GM19467 (cell line): ENCODE measurements at regions not wholly inside any gene's neighbourhood (a gene's known extent, or its start where the extent isn't known, plus 50 kb on each side); places are given as distances from the start of the nearest gene placed in this dataset.

ENCODE experiments used
- ATAC-seq: cut with Tn5 transposase; IDR thresholded peaks from one replicate; pipeline ENCODE4 v1.9.1; 2021; ENCODE audit warnings: mild to moderate bottlenecking, moderate library complexity; ENCODE audit not compliant: unreplicated experiment

- ATAC-seq, result no peak
These were observed 518.5 kb downstream of the EPHA3 start for GRCh38 chr3:89625945-89626344.

DNA sequence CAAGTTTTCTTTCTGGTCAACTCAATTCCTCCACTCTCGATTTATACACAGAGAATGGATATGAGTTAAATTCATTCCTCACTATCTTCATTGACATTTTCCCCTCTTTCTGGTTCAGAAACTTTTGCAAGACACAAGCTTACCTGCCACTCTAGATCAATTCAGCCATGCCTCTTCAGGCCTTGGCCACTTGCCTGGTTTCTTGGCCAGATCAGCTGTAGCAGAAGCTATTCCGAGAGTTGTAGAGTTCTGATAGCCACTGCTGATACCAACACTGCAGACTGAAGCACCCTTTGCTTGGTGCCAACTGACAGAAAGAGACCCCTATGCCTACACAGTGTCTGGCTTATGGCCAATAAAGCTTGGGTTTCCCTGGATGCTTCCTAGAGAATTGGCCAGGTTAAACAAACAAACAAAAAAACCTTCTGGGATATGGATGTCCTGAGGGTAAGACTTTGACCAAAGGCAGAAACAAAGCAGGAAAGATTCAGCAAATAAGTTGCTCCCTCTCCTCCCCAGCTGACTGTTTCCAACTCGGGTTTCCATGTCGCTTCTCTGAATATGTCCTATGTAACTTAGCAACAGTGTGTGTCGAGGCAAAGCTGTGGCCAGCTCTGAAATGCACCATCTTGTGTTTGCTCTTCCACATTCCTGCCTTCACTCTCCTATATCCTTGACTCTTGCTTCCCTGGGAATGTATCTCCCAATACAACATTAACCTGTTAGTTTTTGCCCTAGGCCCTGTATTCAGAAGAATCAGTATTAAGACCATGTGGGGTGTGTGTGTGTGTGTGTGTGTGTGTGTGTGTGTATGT, 521.6 kb downstream of the EPHA3 start:
- no peak for ATAC-seq

- no peak for ATAC-seq
These were observed 527.7 kb downstream of the EPHA3 start for GRCh38 chr3:89635137-89635536.

DNA sequence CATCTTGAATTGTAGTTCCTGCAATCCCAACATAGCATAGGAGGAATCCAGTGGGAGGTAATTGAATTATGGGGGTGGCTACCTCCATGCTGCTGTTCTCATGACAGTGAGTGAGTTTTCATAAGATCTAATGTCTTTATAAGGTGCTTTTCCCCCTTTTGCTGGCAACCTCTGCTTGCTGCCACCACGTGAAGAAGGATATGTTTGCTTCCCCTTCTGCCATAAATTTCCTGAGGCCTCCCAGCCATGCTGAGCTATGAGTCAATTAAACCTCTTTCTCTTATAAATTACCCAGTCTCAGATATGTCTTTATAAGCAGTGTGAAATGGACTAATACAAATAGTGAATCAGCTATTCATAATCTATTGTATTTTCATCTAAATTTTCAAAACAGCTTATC, 537.3 kb downstream of the EPHA3 start:
- ATAC-seq, result no peak

DNA sequence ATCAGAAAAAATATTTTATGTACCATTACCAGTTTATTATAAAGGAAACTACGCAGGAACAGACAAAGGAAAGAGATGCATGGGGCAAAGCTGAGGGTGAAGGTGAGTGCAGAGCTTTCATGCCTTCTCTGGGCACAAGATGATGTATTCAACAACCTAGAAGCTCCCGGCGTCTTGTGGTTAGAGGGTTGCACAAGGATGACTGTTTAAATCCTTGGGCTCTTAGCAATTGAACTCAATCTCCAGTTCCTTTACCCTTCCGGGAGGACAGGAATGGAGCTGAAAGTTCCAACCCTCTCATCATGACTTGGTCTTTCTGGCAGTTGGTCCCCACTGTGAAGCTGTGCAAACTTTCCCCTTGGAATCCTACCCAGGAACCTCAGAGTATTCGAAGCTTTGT, 542.0 kb downstream of the EPHA3 start:
- ATAC-seq, result no peak

DNA sequence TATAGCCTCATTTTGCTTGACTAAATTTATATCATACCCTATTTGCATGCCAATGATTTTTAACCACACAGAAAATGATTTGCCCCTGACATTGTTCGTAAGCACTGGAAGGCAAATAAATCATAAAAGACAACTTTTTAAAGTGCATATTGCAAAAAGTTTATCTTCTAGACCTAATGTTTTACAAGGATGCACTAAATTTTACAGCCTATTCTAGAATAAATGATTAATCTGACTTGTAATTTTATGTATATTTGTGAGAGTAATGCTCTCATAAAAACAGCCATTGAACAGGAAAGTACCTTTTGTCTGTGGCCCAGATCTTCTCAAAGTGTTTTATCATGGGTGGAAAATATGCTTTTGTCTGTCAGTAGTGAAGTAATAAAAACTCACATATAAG, 546.6 kb downstream of the EPHA3 start:
- no peak for ATAC-seq

- no peak for ATAC-seq
These were observed 549.0 kb downstream of the EPHA3 start for GRCh38 chr3:89656388-89656787.

- ATAC-seq, result no peak
These were observed 572.3 kb downstream of the EPHA3 start for GRCh38 chr3:89679686-89680085.

DNA sequence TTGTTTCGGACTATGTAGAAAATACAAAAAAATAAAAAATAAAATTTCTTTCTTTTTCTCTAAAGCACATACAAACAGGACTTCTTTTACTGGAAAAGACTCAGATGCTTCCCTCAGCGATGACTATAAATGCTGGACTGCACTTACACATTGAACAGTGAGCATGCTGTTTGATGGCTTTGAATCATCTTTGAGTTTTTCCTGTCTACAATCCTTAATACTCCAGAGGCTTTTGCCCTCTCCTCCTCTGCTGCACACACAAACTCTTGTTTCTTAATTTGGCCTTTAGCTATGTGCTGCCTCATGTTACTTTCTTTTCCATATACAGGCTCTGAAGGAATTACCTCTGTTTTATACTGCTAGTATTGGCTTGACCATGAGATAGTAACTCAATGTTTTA, 575.1 kb downstream of the EPHA3 start:
- no peak for ATAC-seq

DNA sequence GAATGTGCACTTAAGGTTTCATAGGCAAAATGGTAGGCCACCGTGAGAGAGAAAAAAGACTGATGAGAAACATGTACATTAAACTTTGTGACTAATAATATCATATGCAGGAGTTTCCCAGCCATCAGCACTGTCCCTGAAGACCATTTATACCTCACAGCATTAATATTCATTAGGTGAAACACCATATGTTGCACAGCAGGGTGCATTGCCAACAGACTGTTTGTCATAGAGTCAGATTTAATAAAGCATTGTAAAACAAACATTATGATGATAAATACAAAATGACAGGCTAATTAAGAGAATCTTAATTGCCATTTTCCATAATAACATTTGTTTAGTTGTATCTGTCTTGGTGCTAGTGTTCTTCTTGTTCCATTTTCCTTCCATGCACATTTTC, 578.3 kb downstream of the EPHA3 start:
- no peak for ATAC-seq

GRCh38 chr3:89690646-89691045, 583.2 kb downstream of the EPHA3 start:
- ATAC-seq, result no peak

GRCh38 chr3:89692601-89693000, 585.2 kb downstream of the EPHA3 start:
- no peak for ATAC-seq

DNA sequence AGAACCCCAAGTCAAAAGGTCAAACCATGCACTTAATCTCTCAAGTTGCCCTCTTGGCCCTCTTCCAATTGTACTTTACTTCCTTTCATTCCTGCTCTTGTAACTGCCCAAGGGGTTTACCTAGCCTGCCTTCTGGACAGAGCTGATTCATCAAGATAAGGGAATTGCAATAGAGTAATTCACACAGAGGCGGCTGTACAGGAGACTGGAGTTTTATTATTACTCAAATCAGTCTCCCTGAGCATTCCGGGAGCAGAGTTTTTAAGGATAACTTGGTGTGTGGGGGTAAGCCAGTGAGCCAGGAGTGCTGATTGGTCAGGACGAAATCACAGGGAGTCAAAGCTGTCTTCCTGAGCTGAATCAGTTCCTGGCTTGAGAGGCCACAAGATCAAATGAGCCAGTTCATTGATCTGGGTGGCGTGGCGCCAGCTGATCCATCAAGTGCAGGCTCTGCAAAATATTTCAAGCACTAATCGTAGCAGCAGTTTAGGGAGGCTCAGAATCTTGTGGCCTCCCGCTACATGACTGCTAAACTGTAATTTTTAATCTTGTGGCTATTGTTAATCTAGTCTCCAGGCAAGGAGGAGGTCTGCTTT, 590.0 kb downstream of the EPHA3 start:
- no peak for ATAC-seq

DNA sequence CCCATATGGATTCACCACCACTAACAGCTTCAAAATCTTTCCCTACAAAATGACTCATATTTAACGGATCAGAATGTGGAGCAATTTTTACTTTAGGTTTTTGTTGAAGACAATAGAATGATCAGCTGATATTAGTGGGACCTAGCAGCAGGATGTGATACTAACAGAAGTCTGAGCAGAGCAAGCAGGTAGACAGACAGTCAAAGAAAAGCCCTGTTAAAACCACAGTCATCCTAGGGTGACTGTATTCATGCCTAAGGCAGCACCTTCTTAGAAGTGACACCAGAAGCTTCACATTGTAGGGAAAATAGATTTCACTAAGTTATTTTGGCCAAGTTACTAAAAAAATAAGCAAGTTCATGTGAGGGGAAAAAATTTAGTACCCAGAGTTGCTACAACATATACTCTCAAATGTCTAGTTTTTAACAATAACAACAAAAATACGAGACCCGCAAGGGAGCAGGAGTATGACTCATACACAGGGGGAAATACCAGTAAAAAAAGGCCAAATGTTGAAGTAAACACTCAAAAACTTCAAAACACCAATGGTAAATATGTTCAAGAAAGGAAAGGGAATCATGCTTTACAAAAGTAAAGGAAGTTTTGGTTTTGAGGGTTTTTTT, 590.9 kb downstream of the EPHA3 start:
- no peak for ATAC-seq

DNA sequence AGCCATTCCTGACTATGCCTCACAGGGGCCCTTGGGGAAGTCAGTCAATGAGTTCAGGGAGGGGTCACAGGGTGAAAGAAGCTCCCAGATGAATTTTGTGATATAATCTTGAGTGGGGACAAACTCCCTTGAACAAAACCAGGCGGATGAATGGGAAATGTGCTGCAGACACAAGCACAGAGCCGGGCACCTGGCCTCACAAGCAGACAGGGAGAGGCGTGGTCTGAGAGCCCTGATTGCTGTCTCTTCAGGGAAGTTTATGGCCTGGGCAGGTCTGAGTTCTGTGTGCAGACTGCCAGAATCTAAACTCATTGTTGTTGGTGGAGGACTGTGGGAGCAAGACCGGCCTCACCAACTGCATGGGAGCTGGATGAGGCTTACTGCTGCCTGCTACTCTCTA, 591.8 kb downstream of the EPHA3 start:
- no peak for ATAC-seq

GRCh38 chr3:89699771-89700170, 592.4 kb downstream of the EPHA3 start:
- no peak for ATAC-seq

GRCh38 chr3:89702404-89702803, 595.0 kb downstream of the EPHA3 start:
- no peak for ATAC-seq

DNA sequence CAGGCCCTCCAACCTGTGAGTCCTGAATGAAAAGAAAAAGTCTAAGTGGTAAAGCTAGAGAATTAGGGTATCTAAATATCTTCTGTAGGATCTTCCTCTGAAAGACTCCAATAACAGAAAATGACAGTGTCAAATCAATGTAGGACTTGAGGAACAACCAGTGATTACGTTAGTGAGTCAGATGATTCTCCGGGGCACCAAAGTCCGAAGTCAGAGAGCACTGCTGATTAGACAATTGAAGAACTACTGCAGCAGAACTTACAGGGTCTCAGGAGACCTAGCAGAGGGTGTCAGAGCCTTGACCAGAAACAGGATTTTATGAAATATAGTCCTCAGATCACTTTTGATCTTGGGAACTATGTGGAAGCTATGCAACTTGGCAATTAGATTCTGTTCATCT, 605.8 kb downstream of the EPHA3 start:
- ATAC-seq, result no peak

- no peak for ATAC-seq
These were observed 606.8 kb downstream of the EPHA3 start for GRCh38 chr3:89714237-89714636.

- ATAC-seq, result no peak
These were observed 632.9 kb downstream of the EPHA3 start for GRCh38 chr3:89740080-89740880.

DNA sequence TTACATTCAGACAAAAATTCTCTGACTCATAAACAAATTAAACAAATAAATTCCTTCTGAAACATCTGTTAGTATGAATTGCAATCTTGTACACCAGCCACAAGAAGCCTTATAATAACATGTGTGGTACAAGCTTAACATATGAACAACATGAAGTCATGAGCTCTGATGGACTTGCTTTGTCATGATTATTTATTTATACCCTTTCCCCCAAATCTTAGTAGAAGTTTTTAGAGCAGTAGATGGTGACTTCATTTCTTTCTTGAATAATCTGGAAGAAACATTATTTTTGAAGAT, 633.4 kb downstream of the EPHA3 start:
- ATAC-seq, result no peak

- no peak for ATAC-seq
These were observed 635.1 kb downstream of the EPHA3 start for GRCh38 chr3:89742546-89742945.
